ENCODE measurements at regions not wholly inside any gene's neighbourhood (a gene's known extent, or its start where the extent isn't known, plus 50 kb on each side); places are given as distances from the start of the nearest gene placed in this dataset.

GRCh38 chr7:41187322-41187721, 515.6 kb downstream of the INHBA start:
- TF ChIP-seq CTCF (IDR thresholded peaks at IDR 0.05), result no peak
- TF ChIP-seq POLR2A (IDR thresholded peaks at IDR 0.05), result no peak
